Esophagus muscularis mucosa (tissue), 4 donors: ENCODE measurements at regions not wholly inside any gene's neighbourhood (a gene's known extent, or its start where the extent isn't known, plus 50 kb on each side); places are given as distances from the start of the nearest gene placed in this dataset.

Experiments used
- DNase-seq: peaks from one replicate; pipeline ENCODE4 v3.0.0-alpha.2; 2017; ENCODE audit errors: extremely low spot score
- H3K27ac ChIP-seq, 4 donors: fragments of 200-600 bp; sonication (generic); replicated peaks in 1 of 4; 1 replicate in 3 of 4; 2 replicates in 1 of 4; pipeline ENCODE4 v1.5.1; 2016 to 2019; ENCODE audit warnings: mild to moderate bottlenecking in 1 of 4
- H3K27me3 ChIP-seq, 4 donors: fragments of 200-600 bp; sonication (generic); one replicate each; pipeline versions ENCODE4 v1.5.1 to v1.6.0; 2016 to 2019
- H3K36me3 ChIP-seq, 4 donors: fragments of 200-600 bp; sonication (generic); one replicate each; pipeline ENCODE4 v1.5.1; 2016 to 2019
- H3K4me1 ChIP-seq, 4 donors: fragments of 200-600 bp; sonication (generic); one replicate each; pipeline ENCODE4 v1.5.1; 2016 to 2019
- H3K4me3 ChIP-seq, 4 donors: fragments of 200-600 bp; sonication (generic); 1 replicate in 2 of 4; 2 replicates in 2 of 4; pipeline ENCODE4 v1.5.1; 2016 to 2019; ENCODE audit warnings: mild to moderate bottlenecking in 4 of 4, moderate library complexity in 1 of 4
- H3K9me3 ChIP-seq, 4 donors: fragments of 200-600 bp; sonication (generic); 1 replicate in 3 of 4; 2 replicates in 1 of 4; pipeline ENCODE4 v1.5.1; 2016 to 2019
- CTCF ChIP-seq, 3 experiments: fragments of 200-600 bp in 2 of 3; fragments of 450-650 bp in 1 of 3; sonication (generic) in 2 of 3; IDR thresholded peaks; one replicate each; pipeline ENCODE4 v1.5.1; 2017 to 2019; ENCODE audit warnings: antibody characterized with exemption in 3 of 3, mild to moderate bottlenecking in 2 of 3, moderate library complexity in 1 of 3
- EP300 ChIP-seq: sonication (generic); formaldehyde crosslinking; IDR thresholded peaks from one replicate; pipeline ENCODE4 v1.6.1; 2017; ENCODE audit warnings: antibody characterized with exemption
- POLR2A ChIP-seq: fragments of 450-650 bp; IDR thresholded peaks from one replicate; pipeline ENCODE4 v1.6.1; 2017; ENCODE audit warnings: antibody characterized with exemption, moderate library complexity, mild to moderate bottlenecking, low read depth
- POLR2AphosphoS5 ChIP-seq, 2 donors: sonication (generic); formaldehyde crosslinking; IDR thresholded peaks; one replicate each; pipeline ENCODE4 v1.6.1; 2017; ENCODE audit warnings: antibody characterized with exemption in 2 of 2
- WGBS: methylation state at CpG from one replicate; pipeline ENCODE4 v1.1.5; 2018; 5-methylcytosine and 5-hydroxymethylcytosine counted together
- intact Hi-C: fragments of 100-400 bp; cut with DNase I; formaldehyde crosslinking; loops from one replicate; pipeline ENCODE4 v1.15.1; 2023

GRCh38 chr6:56299916-56300315 is 52.5 kb upstream of the COL21A1 start:
- no peaks in the 10 kb centered on the region for H3K36me3 ChIP-seq
- intact Hi-C loops, result loop anchor here (10.0 kb wide), 2 partner anchors 855 to 1025 kb away; no protein-coding TSS in a partner anchor
- no peak for DNase-seq
- H3K4me3 ChIP-seq, result no peak overlapping the region
- peaks cover 0 to 11% (median 4%) of the 10 kb centered on the region in 4 donors for H3K9me3 ChIP-seq
- H3K4me1 ChIP-seq, result peaks cover 0 to 15% (median 11%) of the 10 kb centered on the region in 4 donors
- no peak overlapping the region for H3K27ac ChIP-seq
- WGBS, result 90% methylated on average over 1 of the region's 1 CpG
- H3K27me3 ChIP-seq, result no peaks in the 10 kb centered on the region
- TF ChIP-seq EP300 (no peak), CTCF (IDR thresholded peaks at IDR 0.05) (no peak), POLR2AphosphoS5 (IDR thresholded peaks at IDR 0.05) (no peak), POLR2A (no peak)

GRCh38 chr6:56297022-56297989 is 49.9 kb upstream of the COL21A1 start:
- intact Hi-C loops, result loop anchor here (10.0 kb wide), 2 partner anchors 853 to 1023 kb away; no protein-coding TSS in a partner anchor
- Histone ChIP-seq H3K9me3 (peaks cover 0 to 11% (median 4%) of the 10 kb centered on the region in 4 donors), H3K36me3 (no peaks in the 10 kb centered on the region), H3K27me3 (no peaks in the 10 kb centered on the region), H3K4me3 (no peak overlapping the region), H3K27ac (no peak overlapping the region), H3K4me1 (peaks cover 2 to 15% (median 14%) of the 10 kb centered on the region in 4 donors)
- no peak for TF ChIP-seq POLR2A
- no peak for TF ChIP-seq CTCF (IDR thresholded peaks at IDR 0.05)
- peak in 1 of 2 donors; percentile 20 for TF ChIP-seq POLR2AphosphoS5 (IDR thresholded peaks at IDR 0.05)
- TF ChIP-seq EP300, result no peak
- 79% methylated on average over 2 of the region's 2 CpGs for WGBS
- no peak for DNase-seq
